Naive thymus-derived CD4-positive, alpha-beta T cell (primary cell): ENCODE measurements at regions not wholly inside any gene's neighbourhood (a gene's known extent, or its start where the extent isn't known, plus 50 kb on each side); places are given as distances from the start of the nearest gene placed in this dataset.

Experiments used
- ATAC-seq: fragments of 150-1000 bp; cut with Tn5 transposase; 2 replicates; pipeline ENCODE4 v1.10.0; 2021; ENCODE audit warnings: mild to moderate bottlenecking, moderate library complexity
- CTCF ChIA-PET: fragments of 350-600 bp; sonication (Branson Sonifier 250); formaldehyde crosslinking; loops from one replicate; lab custom pipeline; 2021; ENCODE audit warnings: antibody characterized with exemption; lab: Charles Lee
- POLR2A ChIA-PET: fragments of 350-600 bp; sonication (Branson Sonifier 250); formaldehyde crosslinking; loops from one replicate; lab custom pipeline; 2021; ENCODE audit warnings: antibody characterized with exemption, inconsistent platforms; lab: Charles Lee
- DNase-seq, 9 donors: peaks; one replicate each; pipeline versions ENCODE4 v3.0.0 to v3.0.0-alpha.2; 2020 to 2022; ENCODE audit warnings: mixed read lengths in 1 of 9
- H3K27ac ChIP-seq: one replicate; pipeline ENCODE4 v1.7.0; 2013; ENCODE audit warnings: mild to moderate bottlenecking, low read depth, low read length, moderate library complexity
- H3K27me3 ChIP-seq, 2 donors: one replicate each; pipeline ENCODE4 v1.7.0; 2013; ENCODE audit warnings: low read length in 2 of 2, mild to moderate bottlenecking in 2 of 2, moderate library complexity in 2 of 2; ENCODE audit not compliant: control insufficient read depth in 2 of 2, insufficient read depth in 2 of 2
- H3K36me3 ChIP-seq, 3 experiments: 1 replicate in 2 of 3; 2 replicates in 1 of 3; pipeline ENCODE4 v1.7.0; 2013; ENCODE audit warnings: low read length in 3 of 3, mild to moderate bottlenecking in 3 of 3, moderate library complexity in 1 of 3; ENCODE audit not compliant: insufficient read depth in 3 of 3, control insufficient read depth in 2 of 3
- H3K4me1 ChIP-seq, 2 donors: one replicate each; pipeline ENCODE4 v1.7.0; 2013; ENCODE audit warnings: low read length in 2 of 2, mild to moderate bottlenecking in 2 of 2, moderate library complexity in 1 of 2; ENCODE audit not compliant: control insufficient read depth in 2 of 2, insufficient read depth in 2 of 2
- H3K4me3 ChIP-seq: 2 replicates; pipeline ENCODE4 v1.7.0; 2013; ENCODE audit warnings: mild to moderate bottlenecking, low read length
- H3K9me3 ChIP-seq, 3 experiments: 1 replicate in 2 of 3; 2 replicates in 1 of 3; pipeline ENCODE4 v1.7.0; 2013; ENCODE audit warnings: low read length in 3 of 3; ENCODE audit not compliant: control insufficient read depth in 2 of 3
- H3K27ac Mint-ChIP-seq, 9 donors: one replicate each; pipeline ENCODE4 v1.8.0; 2020 to 2022; ENCODE audit warnings: mixed read lengths in 9 of 9, mild to moderate bottlenecking in 8 of 9, moderate library complexity in 5 of 9, inconsistent platforms in 2 of 9
- H3K27me3 Mint-ChIP-seq, 5 donors: one replicate each; pipeline ENCODE4 v1.8.0; 2021 to 2022; ENCODE audit warnings: mixed read lengths in 5 of 5, mild to moderate bottlenecking in 1 of 5
- H3K36me3 Mint-ChIP-seq, 5 donors: one replicate each; pipeline ENCODE4 v1.8.0; 2020 to 2022; ENCODE audit warnings: mixed read lengths in 5 of 5, mild to moderate bottlenecking in 3 of 5, inconsistent platforms in 1 of 5
- H3K4me1 Mint-ChIP-seq, 7 donors: one replicate each; pipeline ENCODE4 v1.8.0; 2020 to 2022; ENCODE audit warnings: mixed read lengths in 7 of 7, mild to moderate bottlenecking in 3 of 7, inconsistent platforms in 1 of 7
- H3K4me3 Mint-ChIP-seq, 10 donors: one replicate each; pipeline ENCODE4 v1.8.0; 2020 to 2022; ENCODE audit warnings: mild to moderate bottlenecking in 10 of 10, mixed read lengths in 10 of 10, moderate library complexity in 6 of 10, inconsistent platforms in 2 of 10
- H3K9me3 Mint-ChIP-seq, 11 donors: one replicate each; pipeline ENCODE4 v1.8.0; 2020 to 2022; ENCODE audit warnings: mixed read lengths in 11 of 11, mild to moderate bottlenecking in 4 of 11, inconsistent platforms in 1 of 11, moderate library complexity in 1 of 11
- intact Hi-C, 2 donors: fragments of 100-400 bp; cut with micrococcal nuclease; formaldehyde crosslinking; loops; one replicate each; pipeline ENCODE4 v1.15.1; 2023

DNA sequence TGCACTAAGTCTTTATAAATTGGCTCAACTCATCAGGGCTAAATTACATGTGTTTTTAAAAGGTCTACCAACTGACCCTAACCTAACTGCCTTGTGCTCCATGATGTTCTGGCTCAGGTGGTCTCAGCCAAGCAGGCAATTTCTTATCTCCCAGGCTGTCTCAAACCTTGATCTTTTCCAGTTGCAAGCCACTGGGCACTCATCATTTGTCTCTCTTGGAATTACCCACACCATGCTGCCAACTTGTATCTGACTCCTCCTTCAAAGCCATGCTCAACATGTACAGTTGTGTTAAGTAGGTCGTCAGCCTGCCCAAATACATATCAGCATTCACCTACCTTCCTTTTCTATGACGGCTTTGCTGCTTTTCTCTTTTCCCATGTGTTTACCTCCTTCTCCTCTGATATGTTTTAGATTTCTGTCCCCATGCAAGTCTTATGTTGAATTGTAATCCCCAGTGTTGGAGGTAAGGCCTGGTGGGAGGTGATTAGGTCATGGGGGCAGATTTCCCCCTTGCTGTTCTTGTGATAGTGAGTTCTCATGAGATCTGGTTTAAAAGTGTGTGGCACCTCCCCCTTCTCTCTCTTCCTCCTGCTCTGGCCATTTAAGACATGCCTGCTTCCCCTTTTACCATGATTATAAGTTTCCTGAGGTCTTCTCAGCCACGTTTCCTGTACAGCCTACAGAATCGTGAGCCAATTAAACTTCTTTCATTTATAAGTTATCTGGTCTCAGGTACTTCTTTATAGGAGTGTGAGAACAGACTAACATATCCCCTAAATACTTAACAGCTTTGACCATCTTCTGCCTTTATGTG lies 130.0 kb downstream of the ELAPOR2 start:
- Mint-ChIP-seq H3K36me3 (no peaks in the 10 kb centered on the region), H3K4me3 (no peak overlapping the region), H3K4me1 (no peaks in the 10 kb centered on the region), H3K27ac (no peak overlapping the region), H3K9me3 (no peaks in the 10 kb centered on the region), H3K27me3 (peaks cover 0 to 16% (median 0%) of the 10 kb centered on the region in 5 donors)
- ChIA-PET POLR2A (no interaction called here), CTCF (no interaction called here)
- no peaks in the 10 kb centered on the region for H3K9me3 ChIP-seq
- H3K27ac ChIP-seq, result no peak overlapping the region
- ATAC-seq (no peak), DNase-seq (no peak)
- no peaks in the 10 kb centered on the region for H3K27me3 ChIP-seq
- no peak overlapping the region for H3K4me3 ChIP-seq
- intact Hi-C loops, result loop anchor here (5.0 kb wide), 3 partner anchors 128 to 958 kb away; partner anchors contain the start of gene ELAPOR2 (in 1 of the 2)
- H3K36me3 ChIP-seq, result no peaks in the 10 kb centered on the region
- no peaks in the 10 kb centered on the region for H3K4me1 ChIP-seq

- Mint-ChIP-seq H3K36me3 (no peaks in the 10 kb centered on the region), H3K27ac (no peak overlapping the region), H3K9me3 (no peaks in the 10 kb centered on the region), H3K4me1 (no peaks in the 10 kb centered on the region), H3K27me3 (peaks cover 0 to 16% (median 4%) of the 10 kb centered on the region in 5 donors), H3K4me3 (no peak overlapping the region)
- CTCF ChIA-PET, result interaction anchor here (0.5 to 2.2 kb wide), 3 partner anchors 308 to 1042 kb away, joined by 4 to 9 read pairs (median 8); no protein-coding TSS in a partner anchor
- no peak overlapping the region for H3K4me3 ChIP-seq
- POLR2A ChIA-PET, result interaction anchor here (1.0 kb wide), 1 partner anchor 8 kb away, joined by 4 read pairs; no protein-coding TSS in a partner anchor
- no peak overlapping the region for H3K27ac ChIP-seq
- DNase-seq, result no peak
- no peaks in the 10 kb centered on the region for H3K36me3 ChIP-seq
- H3K4me1 ChIP-seq, result no peaks in the 10 kb centered on the region
- intact Hi-C loops, result loop anchor here (5.0 kb wide), 3 partner anchors 129 to 959 kb away; partner anchors contain the start of gene ELAPOR2 (in 1 of the 2)
- ATAC-seq, result no peak
- H3K27me3 ChIP-seq, result no peaks in the 10 kb centered on the region
- no peaks in the 10 kb centered on the region for H3K9me3 ChIP-seq
Measured at GRCh38 chr7:86928308-86928707, 131.1 kb downstream of the ELAPOR2 start.

- no peaks in the 10 kb centered on the region for H3K36me3 Mint-ChIP-seq
- Histone ChIP-seq H3K27ac (no peak overlapping the region), H3K4me1 (no peaks in the 10 kb centered on the region), H3K27me3 (no peaks in the 10 kb centered on the region), H3K4me3 (no peak overlapping the region), H3K9me3 (no peaks in the 10 kb centered on the region), H3K36me3 (no peaks in the 10 kb centered on the region)
- H3K4me1 Mint-ChIP-seq, result no peaks in the 10 kb centered on the region
- no peak overlapping the region for H3K4me3 Mint-ChIP-seq
- ChIA-PET CTCF (interaction anchor here (1.1 to 2.2 kb wide), 6 partner anchors 12 to 489 kb away, joined by 3 to 9 read pairs (median 6); no protein-coding TSS in a partner anchor), POLR2A (no interaction called here)
- DNase-seq, result peak in 7 of 9 donors; percentile 25 to 56 (median 38)
- H3K27me3 Mint-ChIP-seq, result peaks cover 0 to 16% (median 4%) of the 10 kb centered on the region in 5 donors
- H3K27ac Mint-ChIP-seq, result peak overlapping the region in 2 of 9 donors; percentile 28 to 53
- intact Hi-C loops, result loop anchor here (1.0 to 5.0 kb wide), 7 partner anchors 13 to 961 kb away; partner anchors contain the start of gene ELAPOR2 (in 1 of the 2)
- H3K9me3 Mint-ChIP-seq, result no peaks in the 10 kb centered on the region
- ATAC-seq, result peak; percentile 84
Measured at GRCh38 chr7:86926732-86927131, 132.7 kb downstream of the ELAPOR2 start.

DNA sequence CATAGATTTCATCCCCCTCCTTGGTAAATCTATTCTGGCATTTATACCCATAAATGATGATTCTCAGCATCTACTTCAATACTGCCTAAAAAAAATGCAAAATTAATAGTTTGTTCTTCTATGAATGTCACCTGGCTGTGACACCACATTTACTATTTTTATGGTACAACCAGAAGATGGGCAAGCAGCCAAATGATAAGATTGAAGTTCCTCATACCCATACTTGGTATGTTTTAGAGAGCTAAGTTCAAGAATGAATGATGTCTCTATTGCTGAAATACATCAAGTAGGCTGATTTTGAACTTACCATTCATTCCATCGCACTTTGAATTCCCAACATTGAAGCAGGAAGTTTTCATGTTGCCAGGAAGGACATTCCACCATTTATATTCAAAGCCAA lies 134.2 kb downstream of the ELAPOR2 start:
- Mint-ChIP-seq H3K27ac (no peak overlapping the region), H3K27me3 (peaks cover 0 to 21% (median 4%) of the 10 kb centered on the region in 5 donors), H3K4me3 (no peak overlapping the region), H3K9me3 (no peaks in the 10 kb centered on the region), H3K36me3 (no peaks in the 10 kb centered on the region), H3K4me1 (no peaks in the 10 kb centered on the region)
- Histone ChIP-seq H3K36me3 (no peaks in the 10 kb centered on the region), H3K4me1 (no peaks in the 10 kb centered on the region), H3K27me3 (no peaks in the 10 kb centered on the region), H3K27ac (no peak overlapping the region), H3K4me3 (no peak overlapping the region), H3K9me3 (no peaks in the 10 kb centered on the region)
- ChIA-PET CTCF (interaction anchor here (1.1 to 1.2 kb wide), 3 partner anchors 9 to 493 kb away, joined by 3 read pairs; no protein-coding TSS in a partner anchor), POLR2A (no interaction called here)
- intact Hi-C loops, result loop anchor here (5.0 kb wide), 3 partner anchors 132 to 962 kb away; partner anchors contain the start of gene ELAPOR2 (in 1 of the 2)
- no peak for ATAC-seq
- no peak for DNase-seq

DNA sequence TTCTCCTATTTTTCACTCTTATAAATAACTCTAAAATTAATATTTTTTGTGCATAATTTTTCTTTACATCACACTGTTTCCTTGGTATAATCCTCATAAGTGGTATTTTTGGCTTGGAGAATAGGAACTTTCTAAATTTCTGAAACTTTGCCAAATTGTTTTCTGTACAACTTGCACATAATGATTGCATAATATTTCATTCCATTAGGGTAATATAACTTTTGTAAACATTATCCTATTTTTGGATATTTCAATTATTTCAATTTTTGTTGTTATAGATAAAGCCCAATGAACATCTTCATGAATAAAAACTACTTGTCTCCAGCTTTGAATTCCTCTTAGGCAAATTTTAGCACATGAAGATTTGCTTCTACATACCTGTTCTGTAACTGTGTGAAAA lies 135.9 kb downstream of the ELAPOR2 start:
- Mint-ChIP-seq H3K27me3 (peaks cover 0 to 17% (median 4%) of the 10 kb centered on the region in 5 donors), H3K36me3 (no peaks in the 10 kb centered on the region), H3K27ac (no peak overlapping the region), H3K4me3 (no peak overlapping the region), H3K9me3 (no peaks in the 10 kb centered on the region), H3K4me1 (no peaks in the 10 kb centered on the region)
- POLR2A ChIA-PET, result no interaction called here
- CTCF ChIA-PET, result no interaction called here
- no peak overlapping the region for H3K27ac ChIP-seq
- H3K4me1 ChIP-seq, result no peaks in the 10 kb centered on the region
- H3K4me3 ChIP-seq, result no peak overlapping the region
- intact Hi-C loops, result no loop called here
- H3K36me3 ChIP-seq, result no peaks in the 10 kb centered on the region
- no peaks in the 10 kb centered on the region for H3K9me3 ChIP-seq
- ATAC-seq (no peak), DNase-seq (no peak)
- no peaks in the 10 kb centered on the region for H3K27me3 ChIP-seq

GRCh38 chr7:86920154-86920553 lies 139.3 kb downstream of the ELAPOR2 start:
- DNase-seq, result no peak
- Histone ChIP-seq H3K36me3 (no peaks in the 10 kb centered on the region), H3K27me3 (no peaks in the 10 kb centered on the region), H3K4me1 (no peaks in the 10 kb centered on the region), H3K9me3 (no peaks in the 10 kb centered on the region), H3K4me3 (no peak overlapping the region), H3K27ac (no peak overlapping the region)
- POLR2A ChIA-PET, result no interaction called here
- intact Hi-C loops, result no loop called here
- ATAC-seq, result no peak
- H3K4me3 Mint-ChIP-seq, result no peak overlapping the region
- no peaks in the 10 kb centered on the region for H3K9me3 Mint-ChIP-seq
- CTCF ChIA-PET, result no interaction called here
- H3K27ac Mint-ChIP-seq, result no peak overlapping the region
- H3K27me3 Mint-ChIP-seq, result peaks cover 0 to 5% (median 0%) of the 10 kb centered on the region in 5 donors
- H3K36me3 Mint-ChIP-seq, result no peaks in the 10 kb centered on the region
- H3K4me1 Mint-ChIP-seq, result no peaks in the 10 kb centered on the region
